Endothelial cell of umbilical vein (primary cell): ENCODE measurements at regions not wholly inside any gene's neighbourhood (a gene's known extent, or its start where the extent isn't known, plus 50 kb on each side); places are given as distances from the start of the nearest gene placed in this dataset.

Source experiments
- EZH2 ChIP-seq: IDR thresholded peaks from 2 replicates; pipeline ENCODE4 v1.6.1; 2012; ENCODE audit warnings: borderline replicate concordance, low read depth, mild to moderate bottlenecking, moderate library complexity, low read length, inconsistent platforms; ENCODE audit not compliant: severe bottlenecking
- GATA2 ChIP-seq: IDR thresholded peaks from 2 replicates; pipeline ENCODE4 v1.7.0; 2011; ENCODE audit warnings: low read depth, mild to moderate bottlenecking, moderate library complexity, mixed read lengths, low read length; ENCODE audit not compliant: insufficient read length, insufficient read depth
- JUN ChIP-seq: IDR thresholded peaks from 2 replicates; pipeline ENCODE4 v1.6.1; 2011; ENCODE audit warnings: borderline replicate concordance, low read depth; ENCODE audit not compliant: insufficient read length, insufficient read depth
- MAX ChIP-seq: IDR thresholded peaks from 2 replicates; pipeline ENCODE4 v1.6.1; 2011; ENCODE audit not compliant: insufficient read depth, insufficient read length
- MYC ChIP-seq: IDR thresholded peaks from one replicate; pipeline ENCODE4 v1.6.1; 2011; ENCODE audit warnings: mild to moderate bottlenecking, low read depth, low read length
- POLR2A ChIP-seq: IDR thresholded peaks from 2 replicates; pipeline ENCODE4 v1.6.1; 2012; ENCODE audit warnings: low read depth, mild to moderate bottlenecking, control low read depth, low read length
- POLR2AphosphoS5 ChIP-seq: IDR thresholded peaks from 2 replicates; pipeline ENCODE4 v1.6.1; 2012; ENCODE audit warnings: low read depth, mild to moderate bottlenecking, control low read depth, low read length, moderate library complexity; ENCODE audit not compliant: insufficient read depth
- TF ChIP-seq, protein P1 (sequence below), 2 donors: IDR thresholded peaks; 1 replicate in 1 of 2; 2 replicates in 1 of 2; pipeline ENCODE4 v1.5.1; 2011; ENCODE audit warnings: low read length in 2 of 2, mild to moderate bottlenecking in 2 of 2, moderate library complexity in 2 of 2, control low read depth in 1 of 2, inconsistent platforms in 1 of 2, low read depth in 1 of 2; ENCODE audit not compliant: insufficient read depth in 1 of 2; ENCODE audit errors: extremely low read depth in 1 of 2

- TF ChIP-seq, protein P1, sequence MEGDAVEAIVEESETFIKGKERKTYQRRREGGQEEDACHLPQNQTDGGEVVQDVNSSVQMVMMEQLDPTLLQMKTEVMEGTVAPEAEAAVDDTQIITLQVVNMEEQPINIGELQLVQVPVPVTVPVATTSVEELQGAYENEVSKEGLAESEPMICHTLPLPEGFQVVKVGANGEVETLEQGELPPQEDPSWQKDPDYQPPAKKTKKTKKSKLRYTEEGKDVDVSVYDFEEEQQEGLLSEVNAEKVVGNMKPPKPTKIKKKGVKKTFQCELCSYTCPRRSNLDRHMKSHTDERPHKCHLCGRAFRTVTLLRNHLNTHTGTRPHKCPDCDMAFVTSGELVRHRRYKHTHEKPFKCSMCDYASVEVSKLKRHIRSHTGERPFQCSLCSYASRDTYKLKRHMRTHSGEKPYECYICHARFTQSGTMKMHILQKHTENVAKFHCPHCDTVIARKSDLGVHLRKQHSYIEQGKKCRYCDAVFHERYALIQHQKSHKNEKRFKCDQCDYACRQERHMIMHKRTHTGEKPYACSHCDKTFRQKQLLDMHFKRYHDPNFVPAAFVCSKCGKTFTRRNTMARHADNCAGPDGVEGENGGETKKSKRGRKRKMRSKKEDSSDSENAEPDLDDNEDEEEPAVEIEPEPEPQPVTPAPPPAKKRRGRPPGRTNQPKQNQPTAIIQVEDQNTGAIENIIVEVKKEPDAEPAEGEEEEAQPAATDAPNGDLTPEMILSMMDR (IDR thresholded peaks at IDR 0.05; ENCODE audit: extremely low read depth in 1 of 2, insufficient read depth in 1 of 2, low read depth in 1 of 2, low read length in 2 of 2) = no peak
- TF ChIP-seq POLR2AphosphoS5 = no peak
- TF ChIP-seq POLR2A = no peak
- TF ChIP-seq EZH2 = no peak
- no peak for TF ChIP-seq MYC
- TF ChIP-seq MAX = no peak
- no peak for TF ChIP-seq JUN
- TF ChIP-seq GATA2 = no peak
Measured at GRCh38 chr2:38125842-38126241, 49.9 kb upstream of the CYP1B1 start.
